Karpas-422 (cell line): ENCODE measurements at regions not wholly inside any gene's neighbourhood (a gene's known extent, or its start where the extent isn't known, plus 50 kb on each side); places are given as distances from the start of the nearest gene placed in this dataset.

Experiments
- DNase-seq: peaks from one replicate; pipeline ENCODE4 v3.0.0-alpha.2; 2015
- H2AFZ ChIP-seq: fragments of 200-600 bp; sonication (generic); 2 replicates; pipeline ENCODE4 v1.6.1; 2014; ENCODE audit warnings: antibody characterized with exemption, low read length, mixed read lengths
- H3K27ac ChIP-seq: fragments of 200-600 bp; sonication (generic); 2 replicates; pipeline ENCODE4 v1.5.1; 2014; ENCODE audit warnings: mild to moderate bottlenecking, low read length, moderate library complexity
- H3K27me3 ChIP-seq: fragments of 200-600 bp; sonication (generic); 2 replicates; pipeline ENCODE4 v1.6.1; 2014; ENCODE audit warnings: low read length, mixed read lengths
- H3K36me3 ChIP-seq: fragments of 200-600 bp; sonication (generic); 2 replicates; pipeline ENCODE4 v1.6.1; 2014; ENCODE audit warnings: low read length, mixed read lengths; ENCODE audit not compliant: insufficient read depth
- H3K4me1 ChIP-seq: fragments of 200-600 bp; sonication (generic); 2 replicates; pipeline ENCODE4 v1.6.1; 2014; ENCODE audit warnings: mild to moderate bottlenecking, low read length, mixed read lengths
- H3K4me2 ChIP-seq: fragments of 200-600 bp; sonication (generic); 2 replicates; pipeline ENCODE4 v1.6.1; 2014; ENCODE audit warnings: low read length, low read depth, mild to moderate bottlenecking; ENCODE audit not compliant: poor library complexity, severe bottlenecking
- H3K4me3 ChIP-seq: fragments of 200-600 bp; sonication (generic); 2 replicates; pipeline ENCODE4 v1.5.1; 2014; ENCODE audit warnings: mild to moderate bottlenecking, antibody characterized with exemption, low read length, mixed read lengths
- H3K79me2 ChIP-seq: fragments of 200-600 bp; sonication (generic); 2 replicates; pipeline ENCODE4 v1.6.1; 2014; ENCODE audit warnings: mild to moderate bottlenecking, low read length, mixed read lengths
- H3K9ac ChIP-seq: fragments of 200-600 bp; sonication (generic); 2 replicates; pipeline ENCODE4 v1.6.0; 2014; ENCODE audit warnings: low read length
- H3K9me2 ChIP-seq: fragments of 200-600 bp; sonication (generic), shearing (Covaris generic); replicated peaks from 2 replicates; pipeline ENCODE4 v1.6.0; 2014; ENCODE audit warnings: mild to moderate bottlenecking, low read length, moderate library complexity; ENCODE audit not compliant: insufficient read depth
- H3K9me3 ChIP-seq: fragments of 300-700, 200-600 bp; sonication (generic); 2 replicates; pipeline ENCODE4 v1.6.1; 2014; ENCODE audit warnings: low read length, mixed read lengths
- H4K20me1 ChIP-seq: fragments of 200-600 bp; sonication (generic); 2 replicates; pipeline ENCODE4 v1.6.1; 2014; ENCODE audit warnings: mild to moderate bottlenecking, antibody characterized with exemption, low read length, low read depth; ENCODE audit not compliant: insufficient read depth

GRCh38 chr10:6766131-6766801 lies 186.2 kb upstream of the PRKCQ start:
- DNase-seq = no peak
- Histone ChIP-seq H3K36me3 (no peaks in the 10 kb centered on the region), H2AFZ (no peak overlapping the region), H3K27ac (no peak overlapping the region), H3K9ac (no peak overlapping the region), H3K4me1 (no peaks in the 10 kb centered on the region), H3K9me2 (no peaks in the 10 kb centered on the region), H3K79me2 (no peaks in the 10 kb centered on the region), H3K9me3 (no peaks in the 10 kb centered on the region), H3K4me2 (no peak overlapping the region), H3K27me3 (no peaks in the 10 kb centered on the region), H3K4me3 (no peak overlapping the region), H4K20me1 (no peaks in the 10 kb centered on the region)

DNA sequence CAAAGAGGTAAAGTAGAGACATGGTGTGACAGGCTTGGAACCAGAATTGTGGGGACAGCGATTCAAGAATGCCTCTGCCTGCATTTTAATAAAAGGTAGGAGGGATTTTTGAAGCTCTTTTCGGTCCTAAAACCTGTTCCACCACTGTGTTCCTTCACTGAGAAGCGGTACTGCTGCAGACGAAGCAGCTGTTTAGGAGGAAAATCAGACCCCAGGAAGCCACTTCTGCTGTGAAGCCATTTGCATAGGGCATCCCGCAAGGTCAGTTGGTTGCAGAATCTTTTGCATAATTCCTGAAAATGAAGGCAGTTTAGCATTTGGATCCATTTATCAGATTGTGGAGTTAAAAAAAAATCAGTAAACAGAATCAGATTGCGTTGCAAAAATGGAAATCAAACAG lies 183.3 kb upstream of the PRKCQ start:
- Histone ChIP-seq H3K4me1 (no peaks in the 10 kb centered on the region), H3K9me3 (no peaks in the 10 kb centered on the region), H3K27ac (no peak overlapping the region), H3K9me2 (no peaks in the 10 kb centered on the region), H3K4me2 (no peak overlapping the region), H3K4me3 (no peak overlapping the region), H2AFZ (no peak overlapping the region), H3K9ac (no peak overlapping the region), H3K36me3 (no peaks in the 10 kb centered on the region), H3K27me3 (no peaks in the 10 kb centered on the region), H3K79me2 (no peaks in the 10 kb centered on the region), H4K20me1 (no peaks in the 10 kb centered on the region)
- DNase-seq = no peak

DNA sequence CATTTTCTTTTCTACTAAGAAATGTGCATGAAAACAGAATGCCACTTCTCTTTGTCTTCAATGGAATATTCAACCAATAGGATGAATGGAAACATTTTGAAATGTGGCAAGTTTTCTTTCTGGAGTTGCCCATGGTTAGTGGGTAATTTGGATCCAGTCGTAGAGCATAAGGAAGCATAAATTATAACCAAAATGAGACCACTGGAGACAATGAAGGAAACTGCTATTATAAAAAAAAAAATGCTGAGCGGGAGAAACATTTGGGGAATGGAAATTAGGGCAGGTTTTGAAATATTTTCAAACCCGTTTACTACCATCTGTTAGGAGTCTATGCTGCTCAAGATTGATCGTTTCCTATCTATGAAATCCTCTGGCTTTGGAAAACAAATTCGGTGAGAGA lies 182.9 kb upstream of the PRKCQ start:
- H4K20me1 ChIP-seq = no peaks in the 10 kb centered on the region
- H3K4me3 ChIP-seq = no peak overlapping the region
- H3K9me2 ChIP-seq = no peaks in the 10 kb centered on the region
- H3K36me3 ChIP-seq = no peaks in the 10 kb centered on the region
- no peak overlapping the region for H3K27ac ChIP-seq
- no peaks in the 10 kb centered on the region for H3K79me2 ChIP-seq
- no peak overlapping the region for H3K9ac ChIP-seq
- H3K27me3 ChIP-seq = no peaks in the 10 kb centered on the region
- no peaks in the 10 kb centered on the region for H3K9me3 ChIP-seq
- DNase-seq = no peak
- H3K4me1 ChIP-seq = no peaks in the 10 kb centered on the region
- H3K4me2 ChIP-seq = no peak overlapping the region
- no peak overlapping the region for H2AFZ ChIP-seq

DNA sequence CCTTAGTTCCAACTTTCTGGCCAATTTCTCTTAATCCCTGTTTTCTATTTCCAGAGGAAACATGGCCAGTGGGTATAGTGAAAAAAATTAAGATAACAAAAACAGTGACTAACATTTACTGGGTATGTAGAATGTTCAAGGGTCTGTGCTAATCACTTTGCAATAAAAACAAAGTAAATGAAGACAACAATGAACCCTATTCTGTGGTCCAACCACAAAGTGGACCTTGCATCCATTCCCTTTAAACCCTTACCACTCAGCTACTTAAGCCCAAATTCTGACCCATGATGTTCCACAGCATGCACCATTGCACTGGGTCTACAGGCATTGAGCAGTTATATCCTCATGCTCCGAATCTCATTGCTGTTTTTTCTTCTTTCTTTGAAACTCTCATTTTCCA lies 179.9 kb upstream of the PRKCQ start:
- H2AFZ ChIP-seq = no peak overlapping the region
- H3K9me3 ChIP-seq = no peaks in the 10 kb centered on the region
- no peak overlapping the region for H3K4me2 ChIP-seq
- no peak overlapping the region for H3K27ac ChIP-seq
- no peak for DNase-seq
- no peak overlapping the region for H3K4me3 ChIP-seq
- no peaks in the 10 kb centered on the region for H3K9me2 ChIP-seq
- H4K20me1 ChIP-seq = no peaks in the 10 kb centered on the region
- no peaks in the 10 kb centered on the region for H3K79me2 ChIP-seq
- H3K27me3 ChIP-seq = no peaks in the 10 kb centered on the region
- no peaks in the 10 kb centered on the region for H3K4me1 ChIP-seq
- H3K36me3 ChIP-seq = no peaks in the 10 kb centered on the region
- no peak overlapping the region for H3K9ac ChIP-seq

GRCh38 chr10:6757158-6757557 lies 177.1 kb upstream of the PRKCQ start:
- H3K9me2 ChIP-seq = no peaks in the 10 kb centered on the region
- H2AFZ ChIP-seq = no peak overlapping the region
- H3K27ac ChIP-seq = no peak overlapping the region
- H3K9ac ChIP-seq = no peak overlapping the region
- no peak for DNase-seq
- no peaks in the 10 kb centered on the region; the same call in 1 of the 2 replicates for H3K27me3 ChIP-seq
- H4K20me1 ChIP-seq = no peaks in the 10 kb centered on the region
- no peaks in the 10 kb centered on the region for H3K4me1 ChIP-seq
- H3K36me3 ChIP-seq = no peaks in the 10 kb centered on the region
- no peak overlapping the region for H3K4me3 ChIP-seq
- H3K9me3 ChIP-seq = no peaks in the 10 kb centered on the region
- H3K79me2 ChIP-seq = no peaks in the 10 kb centered on the region
- H3K4me2 ChIP-seq = no peak overlapping the region

DNA sequence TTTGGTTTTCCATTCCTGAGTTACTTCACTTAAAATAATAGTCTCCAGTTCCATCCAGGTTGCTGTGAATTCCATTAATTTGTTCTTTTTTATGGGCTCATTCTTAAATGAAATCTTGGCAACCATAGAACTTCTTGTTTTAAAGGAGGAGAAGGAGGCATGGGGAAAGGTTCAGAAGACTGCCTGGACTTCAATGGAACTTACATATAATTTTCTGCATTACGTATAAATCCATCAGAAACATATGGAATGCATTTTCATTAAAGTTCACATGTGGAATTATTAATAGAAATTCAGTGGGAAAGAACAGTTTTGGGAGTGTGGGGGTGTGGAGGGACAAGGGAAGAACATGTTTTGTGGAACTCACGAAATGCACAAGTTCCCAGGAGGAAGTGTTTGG lies 176.6 kb upstream of the PRKCQ start:
- Histone ChIP-seq H3K27me3 (no peaks in the 10 kb centered on the region; the same call in 1 of the 2 replicates), H4K20me1 (no peaks in the 10 kb centered on the region), H3K9me3 (no peaks in the 10 kb centered on the region), H3K4me3 (no peak overlapping the region), H3K36me3 (no peaks in the 10 kb centered on the region), H3K9me2 (no peaks in the 10 kb centered on the region), H3K4me1 (no peaks in the 10 kb centered on the region), H3K9ac (no peak overlapping the region), H3K27ac (no peak overlapping the region), H3K4me2 (no peak overlapping the region), H2AFZ (no peak overlapping the region), H3K79me2 (no peaks in the 10 kb centered on the region)
- DNase-seq = no peak

GRCh38 chr10:6755781-6756460 lies 175.8 kb upstream of the PRKCQ start:
- H3K4me1 ChIP-seq = no peaks in the 10 kb centered on the region
- no peaks in the 10 kb centered on the region for H3K79me2 ChIP-seq
- H3K4me2 ChIP-seq = no peak overlapping the region
- H3K9me2 ChIP-seq = no peaks in the 10 kb centered on the region
- no peak overlapping the region for H3K27ac ChIP-seq
- no peak overlapping the region for H3K9ac ChIP-seq
- no peaks in the 10 kb centered on the region; the same call in 1 of the 2 replicates for H3K27me3 ChIP-seq
- no peaks in the 10 kb centered on the region for H3K9me3 ChIP-seq
- H3K4me3 ChIP-seq = no peak overlapping the region
- no peaks in the 10 kb centered on the region for H4K20me1 ChIP-seq
- H3K36me3 ChIP-seq = no peaks in the 10 kb centered on the region
- no peak overlapping the region for H2AFZ ChIP-seq
- no peak for DNase-seq

- H3K9me3 ChIP-seq = no peaks in the 10 kb centered on the region
- H3K9ac ChIP-seq = no peak overlapping the region
- H3K4me3 ChIP-seq = no peak overlapping the region
- no peaks in the 10 kb centered on the region for H3K36me3 ChIP-seq
- no peak overlapping the region for H3K27ac ChIP-seq
- no peaks in the 10 kb centered on the region for H3K9me2 ChIP-seq
- no peaks in the 10 kb centered on the region; the same call in 1 of the 2 replicates for H3K27me3 ChIP-seq
- DNase-seq = no peak
- no peak overlapping the region for H2AFZ ChIP-seq
- no peak overlapping the region for H3K4me2 ChIP-seq
- no peaks in the 10 kb centered on the region for H4K20me1 ChIP-seq
- no peaks in the 10 kb centered on the region for H3K79me2 ChIP-seq
- H3K4me1 ChIP-seq = no peaks in the 10 kb centered on the region
Measured at GRCh38 chr10:6753644-6754043, 173.6 kb upstream of the PRKCQ start.
